ENCODE measurements at regions not wholly inside any gene's neighbourhood (a gene's known extent, or its start where the extent isn't known, plus 50 kb on each side); places are given as distances from the start of the nearest gene placed in this dataset.

GRCh38 chr9:109913461-109913810 is 133.4 kb downstream of the PALM2AKAP2 start:
- TF ChIP-seq CTCF (IDR thresholded peaks at IDR 0.05) (no peak), POLR2AphosphoS5 (IDR thresholded peaks at IDR 0.05) (no peak), EP300 (IDR thresholded peaks at IDR 0.05) (no peak), POLR2A (IDR thresholded peaks at IDR 0.05) (no peak)
- 30 to 44% methylated on average over 2 of the region's 2 CpGs for whole genome bisulfite sequencing, 2 donors (ENCODE audit: low coverage in 1 of 2)
- H3K36me3 ChIP-seq: no peaks in the 10 kb centered on the region
- H3K9me3 ChIP-seq: no peaks in the 10 kb centered on the region
- peak overlapping the region in 2 of 4 donors; percentile 45 to 61 for H3K27ac ChIP-seq
- no peaks in the 10 kb centered on the region for H3K27me3 ChIP-seq
- ATAC-seq: no peak
- H3K4me3 ChIP-seq: no peak overlapping the region
- peaks cover 0 to 43% (median 9%) of the 10 kb centered on the region in 3 donors for H3K4me1 ChIP-seq

GRCh38 chr9:109914280-109915027 is 134.5 kb downstream of the PALM2AKAP2 start:
- Histone ChIP-seq H3K9me3 (no peaks in the 10 kb centered on the region), H3K4me1 (peaks cover 0 to 47% (median 9%) of the 10 kb centered on the region in 3 donors), H3K27ac (no peak overlapping the region), H3K4me3 (no peak overlapping the region), H3K36me3 (no peaks in the 10 kb centered on the region), H3K27me3 (no peaks in the 10 kb centered on the region)
- no peak for ATAC-seq
- WGBS, 2 donors (ENCODE audit: low coverage in 1 of 2): 87% methylated on average over 4 of the region's 4 CpGs; no CpG with 5 or more reads in 1 of the 2 donors
- TF ChIP-seq POLR2AphosphoS5 (IDR thresholded peaks at IDR 0.05) (no peak), CTCF (IDR thresholded peaks at IDR 0.05) (no peak), EP300 (IDR thresholded peaks at IDR 0.05) (no peak), POLR2A (IDR thresholded peaks at IDR 0.05) (no peak)

- no peak for ATAC-seq
- Histone ChIP-seq H3K4me1 (peaks cover 0 to 36% (median 2%) of the 10 kb centered on the region in 3 donors), H3K27ac (no peak overlapping the region), H3K4me3 (no peak overlapping the region), H3K9me3 (no peaks in the 10 kb centered on the region), H3K36me3 (no peaks in the 10 kb centered on the region), H3K27me3 (no peaks in the 10 kb centered on the region)
- 91 to 100% methylated on average over 1 to 6 of the region's 6 CpGs for WGBS, 2 donors (ENCODE audit: low coverage in 1 of 2)
- no peak for TF ChIP-seq CTCF (IDR thresholded peaks at IDR 0.05)
- no peak for TF ChIP-seq POLR2A (IDR thresholded peaks at IDR 0.05)
- no peak for TF ChIP-seq EP300 (IDR thresholded peaks at IDR 0.05)
Observed at GRCh38 chr9:109916316-109916715, 136.3 kb downstream of the PALM2AKAP2 start.

- no peak for ATAC-seq
- H3K9me3 ChIP-seq: no peaks in the 10 kb centered on the region
- no peak overlapping the region for H3K4me3 ChIP-seq
- peaks cover 0 to 14% (median 0%) of the 10 kb centered on the region in 3 donors for H3K4me1 ChIP-seq
- H3K27ac ChIP-seq: no peak overlapping the region
- WGBS, 2 donors (ENCODE audit: low coverage in 1 of 2): 45 to 49% methylated on average over 7 to 11 of the region's 11 CpGs
- H3K36me3 ChIP-seq: no peaks in the 10 kb centered on the region
- H3K27me3 ChIP-seq: no peaks in the 10 kb centered on the region
- TF ChIP-seq POLR2A (IDR thresholded peaks at IDR 0.05) (no peak), CTCF (IDR thresholded peaks at IDR 0.05) (no peak), POLR2AphosphoS5 (IDR thresholded peaks at IDR 0.05) (no peak)
Observed at GRCh38 chr9:109918339-109919163, 138.6 kb downstream of the PALM2AKAP2 start.
